Activated B cell treated with CpG ODN at 0.5 μM for 24 hours (primary cell): ENCODE measurements at regions not wholly inside any gene's neighbourhood (a gene's known extent, or its start where the extent isn't known, plus 50 kb on each side); places are given as distances from the start of the nearest gene placed in this dataset.

ENCODE experiments used
- ATAC-seq: fragments of 200-7000 bp; cut with Tn5 transposase; one replicate; pipeline ENCODE4 v1.10.0; 2021; ENCODE audit warnings: low read depth, mild to moderate bottlenecking, moderate library complexity
- CTCF ChIA-PET: fragments of 350-600 bp; sonication (Branson Sonifier 250); formaldehyde crosslinking; loops from one replicate; lab custom pipeline; 2021; ENCODE audit warnings: antibody characterized with exemption; lab: Charles Lee
- POLR2A ChIA-PET: fragments of 350-600 bp; sonication (Branson Sonifier 250); formaldehyde crosslinking; loops from one replicate; lab custom pipeline; 2021; ENCODE audit warnings: antibody characterized with exemption; lab: Charles Lee
- DNase-seq: peaks from one replicate; pipeline ENCODE4 v3.0.0; 2022
- H3K27ac Mint-ChIP-seq: one replicate; pipeline ENCODE4 v1.8.0; 2020; ENCODE audit warnings: mixed read lengths
- H3K27me3 Mint-ChIP-seq: one replicate; pipeline ENCODE4 v1.8.0; 2021; ENCODE audit warnings: mixed read lengths
- H3K36me3 Mint-ChIP-seq: one replicate; pipeline ENCODE4 v1.8.0; 2021; ENCODE audit warnings: low read depth, mixed read lengths
- H3K4me1 Mint-ChIP-seq: one replicate; pipeline ENCODE4 v1.8.0; 2021; ENCODE audit warnings: mixed read lengths
- H3K4me3 Mint-ChIP-seq: one replicate; pipeline ENCODE4 v1.8.0; 2020; ENCODE audit warnings: mild to moderate bottlenecking, mixed read lengths
- H3K9me3 Mint-ChIP-seq: one replicate; pipeline ENCODE4 v1.8.0; 2020; ENCODE audit warnings: mixed read lengths
- CTCF ChIP-seq: fragments of 200-600 bp; IDR thresholded peaks from one replicate; pipeline ENCODE4 v1.8.0; 2022; ENCODE audit warnings: antibody characterized with exemption, mild to moderate bottlenecking
- intact Hi-C: fragments of 100-400 bp; cut with micrococcal nuclease; formaldehyde crosslinking; loops from one replicate; pipeline ENCODE4 v1.15.1; 2024

- no peak for ATAC-seq
- DNase-seq = no peak
- Mint-ChIP-seq H3K9me3 (peaks cover 29% of the 10 kb centered on the region), H3K27ac (no peak overlapping the region), H3K4me3 (no peak overlapping the region), H3K27me3 (no peaks in the 10 kb centered on the region), H3K4me1 (no peaks in the 10 kb centered on the region), H3K36me3 (no peaks in the 10 kb centered on the region)
- CTCF ChIA-PET = no interaction called here
- TF ChIP-seq CTCF = no peak
- intact Hi-C loops = no loop called here
- POLR2A ChIA-PET = no interaction called here
Measured at GRCh38 chr3:178916223-178916622, 155.4 kb downstream of the ZMAT3 start.

- CTCF ChIA-PET = no interaction called here
- TF ChIP-seq CTCF = no peak
- ATAC-seq (no peak), DNase-seq (no peak)
- Mint-ChIP-seq H3K27me3 (no peaks in the 10 kb centered on the region), H3K27ac (no peak overlapping the region), H3K4me3 (no peak overlapping the region), H3K36me3 (no peaks in the 10 kb centered on the region), H3K4me1 (no peaks in the 10 kb centered on the region), H3K9me3 (peaks cover 29% of the 10 kb centered on the region)
- intact Hi-C loops = no loop called here
- POLR2A ChIA-PET = no interaction called here
Measured at GRCh38 chr3:178915365-178915764, 156.2 kb downstream of the ZMAT3 start.

GRCh38 chr3:178907081-178907480 lies 164.5 kb downstream of the ZMAT3 start:
- DNase-seq (no peak), ATAC-seq (no peak)
- H3K27me3 Mint-ChIP-seq = no peaks in the 10 kb centered on the region
- H3K27ac Mint-ChIP-seq = no peak overlapping the region
- intact Hi-C loops = no loop called here
- CTCF ChIA-PET = no interaction called here
- no peak for TF ChIP-seq CTCF
- H3K36me3 Mint-ChIP-seq = no peaks in the 10 kb centered on the region
- H3K4me1 Mint-ChIP-seq = peaks cover 2% of the 10 kb centered on the region
- POLR2A ChIA-PET = no interaction called here
- H3K4me3 Mint-ChIP-seq = no peak overlapping the region
- H3K9me3 Mint-ChIP-seq = peaks cover 4% of the 10 kb centered on the region

GRCh38 chr3:178901204-178901603 lies 170.4 kb downstream of the ZMAT3 start:
- no peak for TF ChIP-seq CTCF
- no peaks in the 10 kb centered on the region for H3K27me3 Mint-ChIP-seq
- intact Hi-C loops = no loop called here
- no peaks in the 10 kb centered on the region for H3K36me3 Mint-ChIP-seq
- H3K4me3 Mint-ChIP-seq = no peak overlapping the region
- no peaks in the 10 kb centered on the region for H3K9me3 Mint-ChIP-seq
- no peak overlapping the region for H3K27ac Mint-ChIP-seq
- no peak for ATAC-seq
- POLR2A ChIA-PET = no interaction called here
- CTCF ChIA-PET = no interaction called here
- no peak for DNase-seq
- H3K4me1 Mint-ChIP-seq = no peaks in the 10 kb centered on the region

GRCh38 chr3:178900029-178900646 lies 171.5 kb downstream of the ZMAT3 start:
- no peak for DNase-seq
- CTCF ChIA-PET = no interaction called here
- TF ChIP-seq CTCF = no peak
- Mint-ChIP-seq H3K27ac (no peak overlapping the region), H3K4me1 (no peaks in the 10 kb centered on the region), H3K36me3 (no peaks in the 10 kb centered on the region), H3K27me3 (no peaks in the 10 kb centered on the region), H3K9me3 (no peaks in the 10 kb centered on the region), H3K4me3 (no peak overlapping the region)
- intact Hi-C loops = no loop called here
- POLR2A ChIA-PET = no interaction called here
- ATAC-seq = no peak
